ENCODE measurements at regions not wholly inside any gene's neighbourhood (a gene's known extent, or its start where the extent isn't known, plus 50 kb on each side); places are given as distances from the start of the nearest gene placed in this dataset.

DNA sequence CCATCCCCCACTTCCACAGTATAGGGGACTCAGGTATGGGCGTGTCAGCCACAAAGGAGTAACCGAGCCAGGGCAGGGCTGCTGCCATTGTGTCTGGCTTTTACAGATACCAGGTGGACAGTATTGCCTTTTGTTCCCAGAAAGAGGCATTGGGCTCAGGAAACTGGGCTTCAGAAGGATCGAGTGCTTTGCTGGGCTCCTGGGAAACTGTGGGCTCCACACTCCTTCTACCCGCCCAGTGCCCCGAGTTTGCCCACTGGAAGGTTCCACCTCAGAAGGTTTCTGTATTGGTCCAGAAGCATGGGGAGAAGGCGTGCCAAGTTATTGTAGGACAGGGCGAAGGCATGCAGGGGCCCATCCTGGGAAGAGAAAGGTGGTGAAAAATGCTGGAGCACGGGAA is 894.4 kb downstream of the TBC1D22A start:
- DNase-seq (ENCODE audit: low read depth in 4 of 4, low spot score in 3 of 4): no peak

DNA sequence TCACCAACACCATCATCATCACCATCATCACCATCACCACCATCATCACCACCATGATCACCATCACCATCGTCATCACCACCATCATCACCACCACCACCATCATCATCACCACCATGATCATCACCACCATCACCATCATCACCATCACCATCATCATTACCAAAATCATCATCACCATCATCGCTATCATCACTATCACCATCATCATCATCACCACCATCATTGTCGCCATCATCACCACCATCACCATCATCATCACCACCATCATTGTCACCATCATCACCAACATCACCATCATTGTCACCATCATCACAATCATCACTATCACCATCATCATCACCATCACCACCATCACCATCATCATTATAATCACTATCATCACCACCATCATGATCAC is 893.5 kb downstream of the TBC1D22A start:
- DNase-seq (ENCODE audit: low read depth in 4 of 4, low spot score in 3 of 4): no peak

DNA sequence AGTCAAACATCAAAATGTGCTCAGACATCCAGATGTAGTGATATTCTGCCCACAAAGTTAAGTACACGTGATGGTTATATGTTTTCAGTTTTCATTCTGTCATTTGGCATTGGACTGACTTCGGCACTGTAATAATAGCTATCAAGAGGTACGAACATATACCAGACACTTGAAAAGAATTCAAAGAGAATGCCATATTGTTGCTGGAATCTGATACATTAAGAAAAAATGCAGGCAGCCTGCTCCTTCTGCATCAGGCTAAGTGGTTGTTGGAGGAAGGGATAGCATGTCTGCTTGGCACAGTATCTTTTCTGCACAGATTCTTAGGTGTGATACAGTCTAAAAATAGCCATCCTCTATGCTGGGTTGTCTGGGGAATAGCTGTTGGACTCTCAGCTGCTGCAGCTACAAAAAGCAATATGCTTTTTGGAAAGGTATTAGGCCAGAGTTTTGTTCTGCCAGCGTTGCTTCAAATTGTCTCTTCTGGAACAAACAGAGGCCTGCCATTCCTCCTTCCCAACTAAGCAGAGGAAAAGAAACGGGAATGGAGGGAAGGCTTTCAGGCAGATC is 892.6 kb downstream of the TBC1D22A start:
- DNase-seq (ENCODE audit: low read depth in 4 of 4, low spot score in 3 of 4): no peak

DNA sequence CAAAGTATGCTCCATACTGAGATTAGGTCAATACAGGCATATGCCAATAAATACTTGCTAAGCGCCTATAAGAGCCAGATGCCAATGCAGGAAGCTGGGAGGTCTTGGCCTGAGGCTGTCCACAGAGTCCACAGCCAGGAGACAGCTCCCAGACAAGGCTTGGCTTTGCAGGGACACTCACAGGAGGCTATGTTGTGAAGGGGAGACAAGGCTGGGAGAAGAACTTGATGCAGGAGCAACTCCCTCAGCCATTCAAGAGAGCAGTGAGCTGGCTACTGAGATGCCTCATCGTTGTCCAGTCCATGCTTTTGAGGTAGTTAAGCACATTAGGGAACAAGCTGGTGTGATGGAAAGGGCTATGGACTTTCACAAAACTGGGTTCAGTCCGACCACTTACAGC is 891.5 kb downstream of the TBC1D22A start:
- DNase-seq (ENCODE audit: low read depth in 4 of 4, low spot score in 3 of 4): no peak

DNA sequence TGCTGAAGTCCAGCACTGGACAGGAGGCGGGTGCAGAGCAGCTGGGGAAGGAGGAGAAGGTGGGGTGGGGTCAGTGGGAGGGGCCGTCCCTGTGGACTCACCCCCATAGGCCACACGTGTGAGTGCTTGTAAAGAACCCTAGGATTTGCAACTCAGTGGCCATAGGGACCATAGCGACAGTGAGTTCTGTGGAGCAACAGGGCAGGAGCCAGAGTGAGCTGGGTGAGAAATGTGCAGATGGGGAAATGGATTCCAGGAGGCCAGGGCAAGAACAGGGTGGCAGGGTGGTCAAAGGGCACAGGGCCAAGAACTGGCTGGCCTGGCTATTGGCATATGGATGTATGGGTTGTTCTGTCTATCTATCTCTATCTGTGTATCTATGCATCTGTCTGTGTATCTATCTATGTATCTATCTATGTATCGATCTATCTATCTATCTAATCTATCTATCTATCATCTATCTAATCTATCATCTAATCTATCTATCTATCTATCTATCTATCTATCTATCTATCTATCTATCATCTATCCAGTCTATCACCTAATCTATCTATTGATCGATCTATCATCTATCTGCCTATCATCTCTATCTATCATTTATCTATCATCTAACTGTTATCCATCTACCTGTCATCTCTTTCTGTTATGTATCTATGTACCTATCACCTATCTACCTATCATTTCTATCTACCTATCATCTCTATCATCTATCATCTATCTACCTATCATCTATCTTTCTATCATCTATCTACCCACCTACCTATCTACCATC is 889.0 kb downstream of the TBC1D22A start:
- DNase-seq (ENCODE audit: low read depth in 4 of 4, low spot score in 3 of 4): no peak

DNA sequence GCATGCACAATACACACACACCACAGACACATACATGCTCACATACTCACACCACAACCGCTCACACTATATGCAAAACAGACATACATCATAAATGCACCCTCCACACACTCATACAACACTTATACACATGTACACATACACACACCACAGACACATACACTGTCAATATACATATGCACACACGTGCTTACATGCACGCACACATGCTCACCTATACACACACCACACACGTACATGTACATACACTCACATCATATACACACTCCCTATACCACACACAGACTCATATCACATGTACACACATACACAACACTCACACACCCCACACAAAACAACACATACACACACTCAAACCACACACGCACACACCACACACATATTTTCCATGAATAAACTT is 885.3 kb downstream of the TBC1D22A start:
- DNase-seq (ENCODE audit: low read depth in 4 of 4, low spot score in 3 of 4): no peak

DNA sequence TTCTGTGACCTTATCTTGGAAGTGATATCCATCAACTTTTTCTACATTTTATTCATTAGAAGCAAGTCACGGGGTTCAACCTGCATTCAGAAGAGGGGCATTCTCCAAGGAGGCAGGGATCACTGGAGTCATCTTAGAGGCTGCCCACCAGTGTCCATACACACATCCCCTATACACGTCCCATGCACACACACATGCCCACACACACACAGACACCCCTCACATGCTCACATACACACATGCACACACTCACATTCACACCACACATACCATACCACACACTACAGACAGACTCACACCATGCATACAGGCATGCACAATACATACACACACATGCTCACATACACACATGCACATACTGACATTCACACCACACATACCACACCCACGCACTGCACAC is 884.7 kb downstream of the TBC1D22A start:
- DNase-seq (ENCODE audit: low read depth in 4 of 4, low spot score in 3 of 4): no peak

DNA sequence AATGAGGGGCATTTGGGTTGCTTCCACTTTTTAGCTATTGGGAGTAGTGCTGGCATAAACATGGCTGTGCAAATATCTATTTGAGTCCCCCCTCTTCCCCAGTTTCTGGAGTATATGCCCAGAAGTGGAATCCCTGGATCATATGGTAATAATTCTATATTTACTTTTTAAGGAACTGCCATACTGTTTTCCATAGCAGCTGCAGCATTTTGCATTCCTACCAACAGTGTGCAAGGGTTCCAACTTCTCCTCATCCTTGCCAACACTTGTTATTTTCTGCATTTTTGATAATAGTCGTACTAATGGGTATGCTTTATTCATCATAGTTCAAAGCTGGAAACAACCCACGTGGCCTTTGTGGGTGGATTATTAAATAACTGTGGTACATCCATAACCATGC is 883.5 kb downstream of the TBC1D22A start:
- no peak for DNase-seq (ENCODE audit: low read depth in 4 of 4, low spot score in 3 of 4)

DNA sequence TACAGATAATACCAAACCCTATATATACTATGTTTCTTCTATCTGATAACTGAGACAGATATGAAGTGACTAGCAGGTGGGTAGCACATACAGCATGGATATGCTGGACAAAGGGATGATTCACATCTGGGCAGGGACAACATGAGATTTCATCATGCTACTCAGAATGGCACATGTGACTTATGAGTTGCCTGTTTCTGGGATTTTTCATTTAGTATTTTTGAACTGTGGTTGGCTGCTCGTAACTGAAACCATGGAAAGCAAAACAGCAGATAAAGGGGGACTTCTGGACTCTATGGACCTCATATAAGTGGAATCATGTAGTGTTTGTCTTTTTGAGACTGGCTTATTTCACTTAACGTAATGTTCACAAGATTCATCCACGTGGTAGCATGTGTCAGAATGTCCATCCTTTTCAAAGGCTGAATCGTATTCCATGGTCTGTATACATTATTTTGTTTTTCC is 883.0 kb downstream of the TBC1D22A start:
- DNase-seq (ENCODE audit: low read depth in 4 of 4, low spot score in 3 of 4): no peak

DNA sequence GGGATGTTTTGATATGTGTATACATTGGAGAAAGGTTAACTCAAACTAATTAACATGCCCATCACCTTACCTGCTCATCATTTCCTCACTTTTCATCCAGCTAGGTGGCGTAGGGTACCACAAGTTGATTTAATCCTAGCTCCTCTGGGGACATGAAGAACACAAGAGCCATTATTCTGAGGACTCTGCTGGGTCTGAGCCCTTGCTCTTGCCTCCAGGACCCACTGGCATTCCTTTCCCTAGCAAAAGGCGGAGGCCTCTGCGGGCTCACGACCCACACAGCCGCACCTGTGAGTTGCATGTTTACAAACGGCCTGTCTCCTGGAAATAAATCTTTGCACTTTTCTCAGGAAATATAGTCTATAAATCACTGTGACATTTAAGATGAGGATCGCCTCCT is 871.9 kb downstream of the TBC1D22A start:
- DNase-seq (ENCODE audit: low read depth in 4 of 4, low spot score in 3 of 4): no peak

DNA sequence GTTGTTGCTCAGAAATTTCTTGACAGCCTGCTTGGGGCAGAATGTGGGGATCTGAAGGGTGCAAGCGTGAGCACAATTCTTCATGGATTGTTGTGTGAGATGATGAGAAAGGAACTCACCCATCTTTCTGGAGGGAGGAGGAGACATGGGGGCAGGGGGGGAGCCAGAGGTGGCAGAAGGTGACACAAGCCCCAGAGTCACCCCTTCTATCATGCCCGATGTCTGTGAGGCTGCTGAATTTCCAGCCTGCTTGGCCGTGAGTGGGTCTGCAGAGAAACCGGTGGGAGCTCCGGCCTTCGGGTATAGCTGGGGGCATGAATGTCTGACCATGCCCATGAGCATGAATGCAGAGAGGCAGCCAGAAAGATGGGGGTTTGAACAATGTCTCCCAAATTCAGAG is 870.7 kb downstream of the TBC1D22A start:
- no peak for DNase-seq (ENCODE audit: low read depth in 4 of 4, low spot score in 3 of 4)

DNA sequence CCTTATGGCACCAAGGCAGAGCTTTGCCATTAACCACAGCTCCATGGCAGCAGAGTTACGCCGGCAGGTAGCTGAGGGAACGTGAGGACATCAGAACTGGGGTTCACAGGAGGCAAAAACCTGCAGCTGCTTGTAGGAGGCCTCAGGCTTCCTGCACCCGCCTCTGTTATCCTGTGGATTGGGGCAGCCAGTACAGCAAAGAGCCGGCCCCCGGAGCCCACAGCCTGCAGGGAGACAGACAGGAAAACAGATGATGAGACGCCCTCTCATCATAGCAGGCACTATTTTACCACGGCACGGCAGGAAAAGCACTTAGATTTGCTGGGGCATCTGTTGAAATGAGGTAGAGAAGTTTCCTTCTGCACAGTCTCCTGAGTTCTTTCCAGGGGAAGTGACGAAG is 870.3 kb downstream of the TBC1D22A start:
- DNase-seq (ENCODE audit: low read depth in 4 of 4, low spot score in 3 of 4): no peak

DNA sequence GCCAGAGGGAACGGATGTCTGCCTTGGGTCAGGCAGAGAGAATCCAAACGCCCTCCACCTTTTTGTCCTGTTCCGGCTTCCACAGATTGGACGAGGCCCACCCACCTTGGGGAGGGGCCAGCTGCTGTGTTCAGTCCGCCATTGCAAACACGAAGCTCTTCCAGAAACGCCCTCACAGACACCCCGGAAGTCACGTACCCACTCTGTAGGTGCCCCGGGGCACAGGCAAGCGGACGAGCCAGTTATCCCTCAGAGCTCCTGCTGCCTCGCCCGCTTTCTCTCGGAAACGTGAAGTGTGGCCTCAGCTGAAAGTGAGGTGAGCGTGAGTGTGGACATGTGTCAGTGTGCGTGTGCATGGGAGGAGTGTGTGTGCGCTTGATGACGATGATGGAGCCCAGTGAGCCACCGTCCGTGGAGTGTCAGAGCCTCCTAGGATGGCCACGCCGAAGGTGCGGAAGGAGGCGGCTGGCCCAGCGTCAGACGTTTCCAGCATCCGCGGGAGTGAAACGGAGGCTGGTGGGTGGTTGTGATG is 869.2 kb downstream of the TBC1D22A start:
- no peak for DNase-seq (ENCODE audit: low read depth in 4 of 4, low spot score in 3 of 4)

DNA sequence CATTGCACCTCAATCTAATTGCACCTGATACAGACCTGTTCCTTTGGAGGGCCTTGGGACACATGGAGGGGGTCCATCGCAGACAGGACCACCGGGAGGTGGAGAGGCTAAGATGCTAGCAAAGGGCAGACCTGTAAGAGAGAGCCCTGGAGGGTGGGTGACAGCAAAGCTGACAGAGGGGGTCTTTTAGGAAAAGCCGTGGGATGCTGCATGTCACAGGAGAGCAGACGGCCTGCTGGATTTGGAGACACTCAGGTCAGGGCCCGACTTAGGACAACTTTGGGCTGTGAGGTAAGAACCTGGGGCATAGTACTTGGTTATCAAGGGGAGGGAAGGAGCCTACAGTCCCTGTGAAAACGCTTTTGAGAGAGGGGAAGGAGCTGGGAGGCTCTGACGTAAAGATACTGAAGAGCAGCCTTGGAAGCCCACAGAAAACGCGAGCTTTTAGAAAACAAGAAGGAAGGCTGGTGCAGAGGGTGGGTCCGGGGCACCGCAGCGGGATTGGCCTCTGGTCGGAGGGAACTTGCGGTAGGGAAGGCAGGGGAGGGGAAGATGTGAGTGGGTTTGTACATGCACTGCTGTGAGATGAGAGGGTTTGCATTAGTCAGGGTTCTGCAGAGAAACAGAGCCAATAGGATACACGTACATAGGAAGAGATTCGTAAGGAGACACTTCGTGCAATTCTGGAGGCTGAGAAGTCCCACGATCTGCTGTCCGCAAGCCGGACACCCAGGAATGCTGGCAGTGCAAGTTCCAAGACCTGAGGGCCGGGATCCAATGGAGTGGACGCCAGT is 868.5 kb downstream of the TBC1D22A start:
- no peak for DNase-seq (ENCODE audit: low read depth in 4 of 4, low spot score in 3 of 4)

DNA sequence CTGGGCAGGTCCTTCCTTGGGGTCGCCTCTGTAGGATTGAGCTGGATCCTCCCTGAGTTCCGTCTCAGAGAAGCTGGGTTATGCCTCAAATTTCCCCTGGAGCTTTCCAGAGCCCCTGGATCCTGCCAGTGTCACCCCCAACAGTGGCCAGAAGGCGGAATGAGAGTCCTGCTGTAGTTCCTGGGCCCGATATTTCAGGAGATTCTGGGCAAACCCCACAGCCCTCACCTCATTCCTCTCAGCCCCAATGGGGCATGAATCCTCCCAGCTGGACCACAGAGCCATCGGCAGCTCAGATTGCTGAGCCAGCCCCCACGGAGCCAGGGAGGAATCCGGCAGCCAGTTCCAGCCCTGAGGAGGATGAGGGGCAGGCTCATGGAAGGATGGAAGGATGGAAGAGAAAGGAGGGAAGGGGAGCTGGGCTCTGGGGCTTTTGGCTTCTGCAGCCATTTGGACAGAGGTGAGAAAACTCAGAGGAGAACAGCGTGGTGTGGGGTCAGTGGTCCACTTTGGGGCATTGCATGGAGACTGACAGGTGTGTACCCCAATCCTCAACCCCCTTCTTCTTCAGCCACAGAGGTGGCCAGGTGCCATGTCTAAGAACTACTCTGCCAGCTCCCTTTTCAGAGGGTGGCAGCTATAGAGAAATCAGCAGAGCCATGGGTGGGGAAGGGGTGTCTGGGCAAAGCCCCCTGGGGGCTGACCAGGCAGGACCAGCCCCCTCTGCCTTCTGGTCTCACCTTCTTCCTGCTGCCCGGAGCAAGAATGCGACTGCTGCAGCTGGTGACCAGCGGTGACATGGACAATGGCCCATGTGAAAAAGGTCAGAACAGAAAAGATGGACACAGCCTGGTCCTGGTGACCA is 867.6 kb downstream of the TBC1D22A start:
- DNase-seq (ENCODE audit: low read depth in 4 of 4, low spot score in 3 of 4): no peak

DNA sequence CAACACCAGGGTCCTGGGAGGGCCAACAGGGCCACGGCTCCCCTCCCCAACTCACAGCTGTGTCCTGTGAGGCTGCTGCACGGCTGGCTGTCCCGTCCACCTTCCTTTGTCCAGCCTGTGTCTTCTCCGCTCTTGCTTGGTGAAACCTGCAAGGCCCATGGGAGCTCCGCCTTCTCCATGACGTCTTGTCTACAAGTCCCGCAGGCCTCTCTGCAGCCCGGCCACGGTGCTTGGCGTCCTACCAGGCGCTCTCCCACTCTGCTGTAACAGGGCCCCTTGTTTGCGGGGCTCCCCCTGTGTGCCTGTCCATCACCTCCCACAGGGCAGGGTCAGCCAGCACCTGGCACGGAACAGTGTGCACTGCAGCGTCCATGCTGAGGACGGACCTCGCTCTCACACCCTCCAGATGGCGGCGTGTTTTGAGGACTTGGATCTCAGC is 866.8 kb downstream of the TBC1D22A start:
- no peak for DNase-seq (ENCODE audit: low read depth in 4 of 4, low spot score in 3 of 4)

DNA sequence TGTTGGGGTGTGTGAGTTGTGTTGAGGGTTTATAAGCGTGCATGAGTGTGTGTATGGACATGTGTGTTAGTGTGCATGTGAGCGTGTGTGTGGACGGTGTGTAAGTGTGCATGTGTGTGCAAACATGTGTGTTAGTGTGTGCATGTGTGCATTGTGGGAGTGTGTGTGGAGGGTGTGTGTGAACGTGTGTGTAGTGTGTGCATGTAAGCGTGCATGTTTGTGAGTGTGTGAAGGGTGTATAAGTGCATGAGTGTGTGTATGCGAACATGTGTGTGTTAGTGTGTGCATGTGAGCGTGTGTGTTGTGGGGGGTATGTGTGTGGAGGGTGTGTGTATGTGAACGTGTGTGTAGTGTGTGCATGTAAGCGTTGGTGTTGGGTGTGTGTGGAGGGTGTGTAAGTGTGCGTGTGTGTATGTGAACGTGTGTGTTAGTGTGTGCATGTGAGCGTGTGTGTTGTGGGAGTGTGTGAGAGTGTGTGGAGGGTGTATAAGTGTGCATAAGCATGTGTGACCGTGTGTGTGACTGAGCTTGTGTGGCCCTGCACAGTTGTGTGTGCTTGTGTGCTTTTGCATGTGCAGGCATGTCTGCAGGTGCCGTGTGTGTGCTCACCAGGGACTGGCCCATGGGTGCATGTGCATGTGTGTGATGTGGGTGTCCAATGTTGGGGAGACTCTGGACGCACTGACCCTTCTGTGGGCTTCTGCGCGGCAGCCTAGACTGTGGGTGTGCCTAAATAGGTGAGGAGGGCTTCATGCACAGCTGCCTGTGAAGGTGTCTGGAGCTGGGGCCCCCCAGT is 866.2 kb downstream of the TBC1D22A start:
- DNase-seq (ENCODE audit: low read depth in 4 of 4, low spot score in 3 of 4): no peak

DNA sequence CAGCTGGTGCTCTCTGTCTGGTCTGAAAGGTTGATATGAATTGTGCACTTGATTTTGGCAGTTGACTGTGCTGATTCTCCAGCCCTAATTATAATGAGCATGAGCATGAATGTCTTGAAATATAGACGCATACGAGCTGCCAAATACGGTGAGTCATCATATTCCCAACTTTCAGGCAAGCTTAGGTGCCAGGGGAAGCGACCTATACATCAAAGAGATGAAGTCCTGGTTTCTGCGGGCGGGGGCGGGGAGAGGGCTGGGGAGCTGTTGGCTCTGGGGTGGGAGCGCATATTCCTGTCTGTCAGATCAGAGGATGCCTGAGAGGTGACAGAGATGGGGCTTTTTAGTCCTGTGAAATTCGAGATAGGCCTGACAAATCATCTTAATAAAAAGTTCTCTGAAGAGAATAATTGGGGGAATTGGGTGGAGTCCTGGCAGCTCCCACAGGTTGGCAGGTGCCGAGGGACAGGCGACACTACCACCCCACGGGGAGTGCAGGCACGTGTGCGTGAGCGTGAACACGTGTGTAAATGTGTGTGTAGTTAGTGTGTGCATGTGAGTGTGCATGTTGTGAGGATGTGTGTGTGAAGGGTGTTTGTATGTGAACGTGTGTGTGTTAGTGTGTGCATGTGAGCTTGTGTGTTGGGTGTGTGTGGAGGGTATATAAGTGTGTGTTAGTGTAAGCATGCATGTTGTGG is 865.3 kb downstream of the TBC1D22A start:
- no peak for DNase-seq (ENCODE audit: low read depth in 4 of 4, low spot score in 3 of 4)
